Glomerular visceral epithelial cell (primary cell): ENCODE measurements at regions not wholly inside any gene's neighbourhood (a gene's known extent, or its start where the extent isn't known, plus 50 kb on each side); places are given as distances from the start of the nearest gene placed in this dataset.
A peak's percentile ranks its signal among the peaks of the same experiment; 100 is the strongest.

ENCODE experiments used
- DNase-seq: peaks from one replicate; pipeline ENCODE4 v3.0.0-alpha.2; 2016; ENCODE audit errors: extremely low spot score

DNA sequence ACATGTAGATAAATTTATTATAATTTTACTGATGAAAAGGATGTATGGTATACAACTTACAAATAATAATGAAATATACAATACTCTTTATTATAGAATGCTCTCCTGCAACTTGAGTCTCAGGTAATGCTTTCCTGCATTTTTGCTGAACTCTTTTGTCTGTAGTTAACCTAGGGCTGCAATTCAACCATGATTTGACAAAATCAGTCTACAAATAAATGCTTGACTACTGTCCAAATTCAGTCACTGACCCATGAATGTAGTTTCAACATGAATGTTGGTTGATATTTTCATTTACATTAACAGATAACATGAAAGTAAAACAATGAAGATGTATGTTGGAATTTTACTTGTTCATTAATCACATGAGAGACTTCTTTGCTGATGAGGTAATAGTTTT is 320.9 kb downstream of the ZSWIM6 start:
- no peak for DNase-seq

GRCh38 chr5:61653807-61654580 is 321.9 kb downstream of the ZSWIM6 start:
- no peak for DNase-seq

DNA sequence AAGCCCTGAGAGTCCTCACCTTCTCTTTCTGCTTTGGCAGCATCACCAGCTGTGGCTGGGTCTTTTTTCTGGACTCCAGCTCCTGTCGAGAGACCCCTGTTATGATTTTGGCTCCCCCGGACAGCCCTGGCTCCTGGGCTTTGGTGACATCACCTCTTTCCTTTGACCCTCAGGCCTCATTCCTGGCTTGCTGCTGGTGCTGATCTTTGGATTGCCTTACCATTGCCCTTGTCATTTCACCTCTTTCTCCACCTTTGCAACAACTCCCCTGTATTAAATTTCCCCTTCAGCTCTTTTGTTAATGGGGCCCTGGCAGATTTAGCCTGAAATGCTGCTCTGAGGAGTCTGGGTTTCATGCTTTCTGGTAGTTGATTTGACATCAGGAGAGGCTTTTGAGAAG is 322.8 kb downstream of the ZSWIM6 start:
- DNase-seq = no peak

- no peak for DNase-seq
These were observed 325.0 kb downstream of the ZSWIM6 start for GRCh38 chr5:61657010-61657409.

DNA sequence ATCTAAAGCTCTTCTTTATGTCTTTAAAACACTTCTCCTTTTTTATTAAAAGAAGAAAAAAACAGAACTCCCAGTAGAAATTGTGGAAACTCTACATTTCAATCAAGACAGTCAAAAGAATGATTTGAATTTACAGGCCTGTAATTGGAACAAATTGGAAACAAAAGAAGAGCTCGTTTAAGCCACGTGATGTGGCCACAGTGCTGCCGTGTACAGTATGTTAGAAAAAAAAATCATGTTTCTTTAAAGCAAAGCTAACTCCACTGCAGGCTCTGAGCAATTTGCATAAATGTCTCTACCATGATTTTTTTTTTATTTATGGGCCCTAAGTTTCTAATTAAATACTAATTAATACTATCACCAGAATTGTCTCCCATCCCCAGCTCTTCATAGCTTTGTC is 325.6 kb downstream of the ZSWIM6 start:
- no peak for DNase-seq

- peak; percentile 79 for DNase-seq
These were observed 326.5 kb downstream of the ZSWIM6 start for GRCh38 chr5:61658592-61659008.

DNA sequence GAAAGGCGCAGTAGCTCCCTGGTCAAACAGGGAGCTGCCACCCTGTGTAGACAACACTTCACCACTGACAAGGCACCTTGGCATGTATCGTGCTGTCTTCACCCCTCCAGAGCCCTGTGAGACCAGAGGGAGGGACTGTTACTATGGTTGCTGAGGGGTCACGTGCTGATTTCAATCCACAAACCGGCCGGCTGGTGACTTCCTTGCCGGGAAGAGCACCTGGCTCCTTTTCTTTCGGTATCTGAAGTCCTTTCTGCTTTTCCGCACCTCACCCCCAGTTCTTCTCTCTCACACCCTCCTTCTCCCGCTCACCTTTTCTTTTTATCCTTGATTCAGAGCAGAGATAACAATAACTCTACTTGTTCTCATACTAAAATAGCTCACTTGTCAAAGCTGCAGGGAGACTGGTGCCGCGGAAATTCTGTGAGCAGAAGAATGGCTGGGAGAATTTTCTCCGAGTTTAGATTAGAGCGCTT is 327.2 kb downstream of the ZSWIM6 start:
- DNase-seq = no peak

GRCh38 chr5:61662670-61663069 is 330.6 kb downstream of the ZSWIM6 start:
- no peak for DNase-seq

GRCh38 chr5:61666064-61666621 is 334.1 kb downstream of the ZSWIM6 start:
- no peak for DNase-seq

DNA sequence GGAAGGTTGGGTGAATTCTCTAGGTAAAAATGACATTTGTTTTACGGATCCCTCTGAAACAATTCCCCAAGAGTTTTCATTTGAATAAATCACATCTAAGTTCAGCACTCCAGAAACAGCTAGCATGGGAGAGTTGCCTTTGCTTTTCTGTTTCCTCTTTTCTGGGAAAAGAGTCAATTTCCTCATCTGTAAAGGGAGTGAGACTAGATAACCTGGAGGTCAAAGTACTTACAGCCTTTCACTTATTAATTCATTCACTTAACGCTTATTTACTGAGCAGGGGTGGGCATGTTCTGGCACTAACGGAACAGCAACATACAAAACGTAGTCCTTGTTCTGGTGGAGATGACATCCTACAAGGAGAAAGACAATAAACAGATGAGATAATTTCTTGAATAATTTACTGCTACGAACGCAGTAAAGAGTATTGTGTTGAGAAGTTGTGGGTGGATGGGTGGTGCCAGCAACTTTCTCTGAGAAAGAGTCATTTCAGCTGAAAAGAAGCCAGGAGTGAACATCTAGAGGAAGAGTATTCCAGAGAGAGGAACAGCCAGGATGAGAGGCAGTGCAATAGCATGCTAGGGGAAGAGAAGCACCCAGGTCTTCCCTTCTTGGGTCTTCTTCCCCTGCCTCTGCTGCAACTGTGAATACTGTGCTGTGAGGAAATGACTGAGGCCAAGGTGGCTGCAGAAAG is 335.6 kb downstream of the ZSWIM6 start:
- no peak for DNase-seq

- no peak for DNase-seq
These were observed 337.5 kb downstream of the ZSWIM6 start for GRCh38 chr5:61669531-61669930.

GRCh38 chr5:61670941-61671340 is 338.9 kb downstream of the ZSWIM6 start:
- DNase-seq = no peak

DNA sequence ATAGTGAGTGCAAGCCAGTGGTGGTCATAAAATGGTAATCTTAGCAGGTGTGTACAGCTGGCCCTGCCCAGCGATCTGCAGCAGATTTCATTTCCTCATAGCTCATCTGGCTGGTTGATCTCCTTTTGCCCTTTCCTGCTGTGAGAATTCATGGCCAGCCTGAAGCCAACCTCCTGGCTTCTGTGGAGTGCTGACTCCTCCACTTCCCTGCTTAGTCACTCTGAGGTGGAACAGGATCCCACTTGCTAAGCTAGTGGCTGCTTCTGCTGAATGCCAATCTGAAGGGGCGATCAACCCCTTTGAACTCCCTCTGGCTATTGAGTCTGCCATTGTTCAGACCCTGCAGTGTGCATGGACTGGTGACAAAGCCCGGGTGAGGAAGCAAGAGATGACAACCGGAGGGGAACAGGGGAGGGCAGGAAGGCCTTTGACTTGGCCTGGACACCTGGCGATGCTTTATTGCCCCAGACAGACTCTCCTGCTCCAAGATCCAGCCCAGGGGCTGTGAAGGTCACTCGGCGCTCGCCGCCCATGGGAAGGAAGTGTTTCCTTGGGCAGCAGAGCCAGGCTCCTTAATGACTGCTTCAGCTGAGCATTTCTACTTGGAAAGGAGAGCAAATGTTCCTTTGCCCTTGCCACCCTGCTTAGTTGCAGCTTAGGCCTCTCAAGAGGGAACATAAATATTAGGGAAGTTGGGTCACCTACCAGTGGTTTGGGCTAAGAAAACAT is 341.1 kb downstream of the ZSWIM6 start:
- peak; percentile 65 for DNase-seq

GRCh38 chr5:61674378-61674777 is 342.3 kb downstream of the ZSWIM6 start:
- DNase-seq = no peak

GRCh38 chr5:61675015-61675692 is 343.1 kb downstream of the ZSWIM6 start:
- DNase-seq = no peak

DNA sequence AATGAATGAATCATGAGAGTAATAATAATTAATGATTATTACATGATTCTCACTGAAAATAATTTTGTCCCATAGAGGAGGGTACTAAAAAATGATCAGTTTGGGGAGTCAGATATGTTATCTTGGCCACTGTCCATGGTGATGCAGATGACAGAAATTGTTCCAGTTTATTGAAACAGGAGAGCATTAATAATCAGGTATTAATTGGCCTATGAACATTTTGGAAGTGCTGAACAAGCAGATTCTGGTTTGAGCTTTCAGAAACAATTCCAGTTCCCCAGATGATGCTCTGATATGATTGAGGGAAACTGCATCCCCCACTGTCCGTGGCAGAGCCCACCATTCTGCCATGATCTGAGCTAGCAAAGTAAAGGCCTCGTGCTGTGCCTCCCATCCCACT is 345.2 kb downstream of the ZSWIM6 start:
- no peak for DNase-seq

GRCh38 chr5:61678966-61679365 is 346.9 kb downstream of the ZSWIM6 start:
- no peak for DNase-seq

DNA sequence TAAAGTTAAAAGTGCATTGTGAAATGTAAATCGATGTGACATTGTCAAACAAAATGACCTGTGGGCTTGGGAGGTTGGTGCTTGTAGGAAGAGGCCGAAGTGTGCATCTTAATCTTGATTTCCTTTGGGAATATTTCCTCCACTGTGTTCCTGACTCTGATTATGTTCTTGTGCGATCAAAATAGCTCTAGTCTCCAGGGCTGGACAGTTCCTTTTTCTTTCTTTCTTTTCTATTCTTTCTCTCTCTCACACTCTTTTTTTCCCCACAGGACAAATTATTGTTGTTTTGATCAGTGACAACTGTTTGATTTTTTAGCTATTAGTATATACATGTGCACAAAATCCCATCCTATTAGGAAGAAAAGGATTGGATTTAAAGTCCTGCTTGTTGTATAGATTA is 347.5 kb downstream of the ZSWIM6 start:
- DNase-seq = no peak

- DNase-seq = no peak
These were observed 348.2 kb downstream of the ZSWIM6 start for GRCh38 chr5:61680247-61680646.

DNA sequence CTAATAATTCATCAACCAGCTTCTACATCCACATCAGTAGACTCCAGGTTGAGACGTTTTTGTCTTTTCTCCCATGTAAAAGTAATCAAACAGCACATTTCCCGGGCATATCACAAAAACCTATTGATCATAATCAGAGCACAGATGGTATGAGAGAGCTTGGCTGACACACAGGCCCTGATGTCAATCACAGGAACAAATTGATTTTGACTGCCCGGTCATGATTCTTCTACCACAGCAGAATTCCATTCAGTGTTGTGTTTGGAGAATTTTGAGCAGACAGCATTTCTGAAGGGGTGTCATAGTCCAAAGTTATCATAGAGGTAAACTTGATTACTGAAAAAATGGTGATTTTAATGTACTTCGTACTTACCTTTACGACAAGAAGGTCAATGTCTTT is 351.1 kb downstream of the ZSWIM6 start:
- DNase-seq = no peak

- no peak for DNase-seq
These were observed 351.9 kb downstream of the ZSWIM6 start for GRCh38 chr5:61683926-61684325.
